Stimulated activated CD8-positive, alpha-beta memory T cell treated with anti-CD3 and anti-CD28 coated beads, Interleukin-4, amount 100 ng/mL, for 4 hours (primary cell): ENCODE measurements at regions not wholly inside any gene's neighbourhood (a gene's known extent, or its start where the extent isn't known, plus 50 kb on each side); places are given as distances from the start of the nearest gene placed in this dataset.
"Not testable (repeated sequence)": the region's sequence is repeated elsewhere in the genome, so short reads cannot be mapped to it uniquely, and the experiment has no call there.

Source experiments
- DNase-seq, 2 donors: peaks; one replicate each; pipeline ENCODE4 v3.0.0-alpha.2; 2020; ENCODE audit warnings: low read depth in 2 of 2, low spot score in 1 of 2

DNA sequence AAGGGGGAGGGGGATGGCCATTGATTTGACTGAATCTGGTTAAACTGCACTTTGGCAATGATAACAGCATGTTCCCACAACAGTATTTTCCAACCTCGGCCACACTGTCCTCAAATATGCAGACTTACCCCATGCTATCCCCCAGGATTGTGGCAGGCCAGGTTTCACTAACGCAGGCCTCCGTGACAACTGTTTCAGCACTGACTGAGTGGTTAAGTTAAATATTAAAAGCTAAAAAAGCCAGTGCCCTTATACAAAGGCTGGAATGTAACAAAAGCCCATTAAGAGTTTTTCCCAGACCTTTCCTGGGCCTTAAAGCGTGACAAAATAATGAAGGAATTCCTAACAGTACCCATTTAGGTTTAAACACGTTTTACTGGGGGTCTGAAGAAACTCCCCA lies 202.9 kb downstream of the USP25 start:
- no peak for DNase-seq

GRCh38 chr21:15935530-15935929 lies 205.7 kb downstream of the USP25 start:
- no peak for DNase-seq

GRCh38 chr21:15943009-15943666 lies 213.4 kb downstream of the USP25 start:
- DNase-seq = no peak

- no peak for DNase-seq
Measured at GRCh38 chr21:15947677-15948076, 217.9 kb downstream of the USP25 start.

- DNase-seq = no peak
Measured at GRCh38 chr21:15953551-15954116, 223.9 kb downstream of the USP25 start.

DNA sequence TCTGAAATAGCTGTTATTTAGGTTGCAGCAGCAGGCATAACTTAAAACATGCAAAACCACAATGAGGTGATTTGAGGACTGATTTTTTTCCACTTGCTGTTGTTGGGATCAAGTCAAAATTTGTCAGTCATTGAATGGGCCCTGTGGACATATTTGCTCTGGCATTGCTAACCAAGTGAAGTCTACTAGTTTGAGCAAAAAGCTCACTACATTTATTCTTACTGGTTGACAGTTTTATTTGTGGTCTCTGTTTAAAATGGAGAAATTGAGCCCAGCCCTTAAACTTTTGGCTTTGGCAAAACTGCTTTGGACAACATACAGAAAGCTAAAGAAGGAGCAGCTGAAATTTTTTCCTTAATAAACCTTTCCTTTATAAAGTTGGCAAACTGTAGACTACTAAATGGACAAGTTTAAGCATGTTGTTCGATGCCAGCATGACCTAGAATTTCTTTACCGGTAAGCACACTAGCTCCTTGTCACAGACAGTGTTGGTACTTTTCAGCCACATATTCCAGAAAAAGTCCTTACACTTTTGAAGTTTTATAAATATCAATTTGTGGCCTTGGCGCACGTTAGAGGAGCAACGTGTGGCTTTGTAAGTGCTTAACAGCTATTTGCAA lies 234.6 kb downstream of the USP25 start:
- no peak for DNase-seq

DNA sequence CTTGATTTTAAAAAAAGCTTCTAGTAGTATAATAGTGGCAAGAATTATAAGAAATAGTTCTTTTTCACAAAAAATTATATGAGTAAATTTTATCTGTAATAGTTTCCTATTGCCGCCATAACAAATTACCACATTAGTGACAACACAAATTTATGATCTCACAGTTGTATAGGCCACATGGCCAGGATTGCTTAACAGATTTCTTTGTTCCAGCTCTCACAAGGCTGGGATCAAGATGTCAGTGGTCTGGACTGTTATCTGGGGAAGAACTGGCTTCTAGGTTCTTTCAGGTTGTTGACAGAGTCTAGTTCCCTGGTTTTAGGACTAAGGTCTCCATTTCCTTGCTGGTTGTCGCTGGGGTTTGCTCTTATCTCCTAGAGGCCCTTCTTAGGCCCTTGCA lies 236.4 kb downstream of the USP25 start:
- DNase-seq = no peak

DNA sequence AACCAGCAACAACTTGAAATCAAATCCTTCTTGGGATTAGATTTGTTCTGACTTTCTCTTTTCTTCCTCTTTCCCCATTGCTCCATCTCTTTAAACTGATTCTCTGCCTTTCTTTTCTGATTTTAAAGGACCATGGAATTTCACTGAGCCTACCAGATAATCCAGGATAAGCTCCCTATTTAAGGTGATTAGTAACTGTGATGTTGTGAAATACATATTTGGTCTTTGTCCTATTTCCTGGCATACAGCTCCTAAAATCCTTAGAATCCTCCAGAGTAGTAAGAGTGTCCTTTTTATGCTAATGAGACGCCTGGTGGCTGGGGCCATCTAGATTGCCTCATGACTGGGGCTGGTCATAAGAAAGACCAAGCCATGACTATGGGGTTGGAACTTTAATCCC lies 236.9 kb downstream of the USP25 start:
- DNase-seq = no peak

- no peak for DNase-seq
Measured at GRCh38 chr21:15967661-15968060, 237.9 kb downstream of the USP25 start.

- DNase-seq = no peak
Measured at GRCh38 chr21:15968776-15969310, 239.1 kb downstream of the USP25 start.

DNA sequence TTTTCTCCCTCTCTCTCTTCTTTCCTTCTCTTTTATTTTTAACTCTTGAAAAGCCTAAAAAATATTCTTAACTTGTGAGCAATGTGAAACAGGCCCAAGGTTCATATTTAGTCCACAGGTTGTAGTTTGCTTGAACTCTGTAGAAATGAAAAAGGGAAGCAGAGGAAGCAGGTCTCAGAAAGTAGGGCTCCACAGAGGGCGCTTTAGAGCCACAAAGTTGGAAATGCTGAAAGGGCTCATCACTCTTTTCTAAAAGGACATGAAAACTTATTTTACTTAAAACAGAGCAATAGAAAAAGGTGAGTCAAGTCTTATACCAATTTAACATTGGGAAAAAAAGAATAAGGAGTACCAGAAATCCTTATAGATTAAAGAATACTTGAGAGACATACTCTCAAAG lies 247.0 kb downstream of the USP25 start:
- no peak for DNase-seq

DNA sequence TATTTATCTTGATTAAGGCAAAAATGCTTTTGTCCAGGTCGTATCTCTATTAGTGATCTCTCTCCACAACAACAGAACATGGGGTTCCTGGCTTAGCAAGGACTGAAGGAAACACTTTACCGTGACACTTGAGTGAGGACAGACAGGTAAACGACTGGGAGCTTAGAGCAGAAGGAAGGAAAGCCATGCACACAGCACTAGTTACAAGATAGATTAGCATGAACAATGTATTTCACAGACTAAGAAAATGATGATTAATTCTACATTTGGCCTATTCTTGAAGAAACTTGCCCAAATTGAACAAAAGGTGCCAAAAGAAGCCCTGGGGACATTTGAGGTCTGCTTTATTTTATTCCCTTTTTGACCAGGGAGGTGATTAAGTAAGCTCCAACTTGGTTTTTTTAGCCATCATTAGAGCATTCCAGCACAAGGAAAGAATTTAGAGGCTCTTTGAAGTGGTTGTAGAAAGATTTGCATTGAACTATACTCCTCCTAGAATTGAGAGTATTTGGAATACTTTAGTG lies 248.5 kb downstream of the USP25 start:
- no peak for DNase-seq

- not testable (repeated sequence) for DNase-seq
Measured at GRCh38 chr21:15979493-15979892, 249.7 kb downstream of the USP25 start.

GRCh38 chr21:15986277-15986676 lies 256.5 kb downstream of the USP25 start:
- DNase-seq = no peak

DNA sequence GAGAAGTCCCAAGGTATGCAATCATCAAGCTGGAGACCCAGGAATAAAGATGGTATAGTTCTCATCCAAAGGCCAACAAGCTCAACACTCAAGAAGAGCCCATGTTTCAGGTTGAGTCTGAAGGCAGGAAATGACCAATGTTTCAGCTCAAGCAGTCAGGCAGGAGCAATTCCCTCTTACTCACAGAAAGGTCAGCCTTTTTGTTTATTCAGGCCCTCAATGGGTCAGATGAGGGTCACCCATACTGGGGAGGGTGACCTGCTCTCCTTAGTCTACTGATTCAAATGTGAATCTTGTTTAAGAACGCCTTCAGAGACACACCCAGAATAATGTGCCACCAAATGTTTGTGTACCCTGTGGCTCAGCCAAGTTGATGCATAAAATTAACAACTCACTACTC lies 262.4 kb downstream of the USP25 start:
- DNase-seq = no peak

- DNase-seq = no peak
Measured at GRCh38 chr21:15993951-15994350, 264.2 kb downstream of the USP25 start.

DNA sequence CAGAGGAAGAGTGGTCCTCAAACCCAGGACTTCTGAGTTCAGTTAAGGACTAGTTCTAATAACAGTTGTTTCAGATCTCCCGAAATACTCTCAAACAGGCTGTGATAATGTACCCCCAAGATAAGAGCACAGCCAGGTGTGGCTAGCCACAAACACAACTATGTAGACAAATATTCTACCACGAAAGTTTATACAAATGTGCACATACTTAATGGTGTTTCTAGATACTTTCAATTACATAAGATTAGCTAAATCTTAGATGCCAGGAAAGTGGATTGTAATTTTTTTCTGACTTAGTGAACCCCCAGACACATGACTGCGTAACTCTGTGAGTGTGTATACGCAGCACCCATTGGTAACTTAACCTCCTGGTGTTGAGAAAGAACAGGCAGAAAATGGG lies 270.0 kb downstream of the USP25 start:
- no peak for DNase-seq

DNA sequence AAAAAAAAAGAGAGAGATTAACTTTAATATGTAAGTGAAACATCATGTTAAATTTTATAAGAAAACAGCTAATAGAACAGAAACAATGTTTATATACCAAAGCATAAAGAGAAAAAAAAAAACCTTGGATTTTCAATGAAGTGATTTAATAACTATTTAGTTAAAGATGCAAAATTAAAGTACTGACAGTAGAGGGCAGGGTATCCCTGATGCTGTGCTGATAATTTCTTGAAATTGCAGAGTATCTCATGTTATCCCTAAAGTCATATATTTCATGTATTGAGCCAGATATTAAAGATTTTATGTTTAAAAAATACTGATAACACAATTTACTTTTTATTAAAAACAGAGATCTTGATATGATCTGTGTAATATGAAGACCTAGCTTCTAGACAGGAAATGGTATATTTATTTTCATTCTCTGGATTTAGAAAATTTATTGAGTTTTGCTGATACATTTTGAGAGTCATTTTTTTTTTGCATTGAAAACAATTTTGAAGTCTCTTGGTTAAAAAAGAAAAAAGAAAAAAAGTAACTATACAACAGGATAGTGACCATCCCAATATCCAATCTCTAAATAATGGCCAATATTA lies 273.2 kb downstream of the USP25 start:
- DNase-seq = no peak

- DNase-seq = no peak
Measured at GRCh38 chr21:16004086-16004485, 274.3 kb downstream of the USP25 start.

DNA sequence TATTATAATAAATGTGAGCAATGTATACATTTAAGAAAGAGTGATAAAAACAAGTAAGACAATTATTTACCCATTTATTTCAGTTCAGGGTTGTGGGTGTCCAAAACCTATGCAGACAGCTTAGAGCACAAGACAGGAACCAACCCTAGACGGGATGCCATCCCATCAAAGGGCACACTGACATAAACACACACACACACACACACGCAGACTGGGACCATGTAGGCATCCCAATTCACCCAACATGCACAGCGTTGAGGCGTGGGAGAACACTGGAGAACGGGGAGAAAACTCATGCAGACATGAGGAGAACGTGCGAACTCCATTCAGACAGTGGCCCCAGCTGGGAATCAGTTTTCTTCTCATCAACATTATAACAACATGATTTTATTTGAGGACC lies 274.7 kb downstream of the USP25 start:
- no peak for DNase-seq

DNA sequence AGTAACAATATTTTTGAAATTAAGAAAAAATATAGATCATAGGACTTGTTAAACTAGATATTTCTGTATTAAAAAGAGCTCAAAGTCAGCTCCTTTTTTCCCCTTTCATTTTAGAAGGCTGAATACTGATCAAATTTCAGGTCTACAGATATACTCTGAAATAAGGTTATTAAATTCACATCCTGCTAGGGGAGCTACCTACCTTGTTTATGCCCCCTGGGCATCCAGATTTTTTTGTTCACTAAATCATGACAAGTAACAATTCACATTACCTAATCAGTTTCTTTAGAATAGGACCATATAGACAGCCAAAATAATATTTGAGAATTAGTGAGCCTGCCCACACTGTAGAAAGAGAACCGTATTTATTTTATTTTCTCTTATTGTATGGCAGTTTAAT lies 276.2 kb downstream of the USP25 start:
- DNase-seq = no peak

DNA sequence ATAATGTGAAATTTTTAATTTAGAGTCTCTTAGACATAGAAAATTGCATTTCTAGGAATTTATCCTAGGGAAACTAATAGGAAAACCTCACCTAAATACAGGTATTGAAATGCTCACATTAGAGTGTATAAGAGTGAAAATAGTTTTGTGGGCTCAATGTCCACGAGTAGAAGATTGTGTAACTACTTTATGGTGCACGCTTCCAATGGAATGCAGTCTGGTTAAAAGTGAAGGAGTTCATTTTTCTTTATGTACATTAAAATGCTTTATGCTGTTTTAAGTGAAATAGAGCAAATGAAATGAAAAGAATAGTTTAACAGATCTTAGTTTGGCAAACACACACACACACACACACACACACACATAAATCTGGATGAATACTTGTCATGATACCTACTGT lies 278.2 kb downstream of the USP25 start:
- DNase-seq = no peak
